H1 (cell line): ENCODE measurements at regions not wholly inside any gene's neighbourhood (a gene's known extent, or its start where the extent isn't known, plus 50 kb on each side); places are given as distances from the start of the nearest gene placed in this dataset.

Source experiments
- CTCF ChIA-PET: fragments of 300-600 bp; sonication (Branson Sonifier 250); formaldehyde crosslinking; loops from one replicate; lab custom pipeline; 2021; ENCODE audit not compliant: partially characterized antibody; lab: Charles Lee
- POLR2A ChIA-PET: fragments of 300-600 bp; sonication (Branson Sonifier 250); formaldehyde crosslinking; loops from one replicate; lab custom pipeline; 2021; ENCODE audit warnings: inconsistent platforms; ENCODE audit not compliant: partially characterized antibody; lab: Charles Lee
- DNase-seq, 2 experiments: peaks; one replicate each; pipeline versions ENCODE4 v3.0.0 to v3.0.0-alpha.2; 2010 to 2022; ENCODE audit warnings: low spot score in 2 of 2, low read depth in 1 of 2, mixed read lengths in 1 of 2
- FAIRE-seq: peaks from 2 replicates; lab custom pipeline; 2011; peaks lifted over from hg19 to GRCh38; lab: Jason Lieb, UNC
- H2AFZ ChIP-seq: 2 replicates; pipeline ENCODE4 v1.8.1; 2012; ENCODE audit warnings: low read length, inconsistent platforms
- H2AK5ac ChIP-seq: 2 replicates; pipeline ENCODE4 v1.6.1; 2013; ENCODE audit warnings: low read depth, low read length
- H2BK120ac ChIP-seq: replicated peaks from 2 replicates; pipeline ENCODE3; 2013; ENCODE audit warnings: low read depth, low read length, inconsistent platforms
- H2BK12ac ChIP-seq: 2 replicates; pipeline ENCODE4 v1.6.1; 2013; ENCODE audit warnings: low read depth, low read length
- H2BK15ac ChIP-seq: 2 replicates; pipeline ENCODE4 v1.6.1; 2013; ENCODE audit warnings: low read length
- H2BK20ac ChIP-seq: 2 replicates; pipeline ENCODE4 v1.6.1; 2013; ENCODE audit warnings: low read length
- H2BK5ac ChIP-seq: 2 replicates; pipeline ENCODE4 v1.6.1; 2013; ENCODE audit warnings: low read depth, low read length
- H3K14ac ChIP-seq: 2 replicates; pipeline ENCODE4 v1.6.1; 2013; ENCODE audit warnings: inconsistent platforms; ENCODE audit not compliant: insufficient read length
- H3K18ac ChIP-seq: 2 replicates; pipeline ENCODE4 v1.6.1; 2013; ENCODE audit warnings: low read length; ENCODE audit errors: extremely low read depth
- H3K23ac ChIP-seq: 2 replicates; pipeline ENCODE4 v1.6.1; 2013; ENCODE audit warnings: inconsistent platforms; ENCODE audit not compliant: insufficient read length
- H3K23me2 ChIP-seq: 2 replicates; pipeline ENCODE4 v1.6.1; 2013; ENCODE audit warnings: low read depth, low read length
- H3K27ac ChIP-seq: 2 replicates; pipeline ENCODE4 v1.6.1; 2011; ENCODE audit warnings: low read depth, low read length, inconsistent platforms
- H3K27me3 ChIP-seq, 4 experiments: replicated peaks in 1 of 4; 1 replicate in 1 of 4; 2 replicates in 3 of 4; pipeline versions ENCODE4 v1.6.1 to v1.8.1; 2011 to 2013; ENCODE audit warnings: low read length in 3 of 4, mild to moderate bottlenecking in 3 of 4, inconsistent platforms in 2 of 4, mixed read lengths in 2 of 4, moderate library complexity in 1 of 4; ENCODE audit not compliant: control insufficient read depth in 3 of 4, insufficient read depth in 3 of 4; ENCODE audit errors: extremely low read depth in 1 of 4
- H3K36me3 ChIP-seq, 4 experiments: 2 replicates each; pipeline versions ENCODE4 v1.6.1 to v1.8.1; 2011 to 2013; ENCODE audit warnings: mild to moderate bottlenecking in 4 of 4, low read length in 3 of 4, moderate library complexity in 2 of 4, control low read depth in 1 of 4, inconsistent platforms in 1 of 4; ENCODE audit not compliant: insufficient read depth in 4 of 4, control insufficient read depth in 2 of 4
- H3K4ac ChIP-seq: replicated peaks from 2 replicates; pipeline ENCODE3; 2013; ENCODE audit warnings: low read length, low read depth, mixed read lengths, inconsistent platforms; ENCODE audit not compliant: insufficient read length
- H3K4me1 ChIP-seq, 4 experiments: replicated peaks in 1 of 4; 1 replicate in 1 of 4; 2 replicates in 3 of 4; pipeline versions ENCODE4 v1.6.1 to v1.8.1; 2011 to 2013; ENCODE audit warnings: low read length in 3 of 4, inconsistent platforms in 2 of 4, mixed read lengths in 1 of 4; ENCODE audit not compliant: insufficient read depth in 4 of 4, control insufficient read depth in 3 of 4
- H3K4me2 ChIP-seq, 2 experiments: 2 replicates each; pipeline versions ENCODE4 v1.6.1 to v1.8.1; 2011 to 2013; ENCODE audit warnings: low read depth in 2 of 2, low read length in 2 of 2, control low read depth in 1 of 2, inconsistent platforms in 1 of 2, mild to moderate bottlenecking in 1 of 2; ENCODE audit not compliant: insufficient read depth in 1 of 2
- H3K4me3 ChIP-seq, 4 experiments: fragments of 200-600, 300-600 bp in 1 of 4; sonication (generic), shearing (Covaris generic), sonication (Bioruptor Twin) in 1 of 4; 2 replicates each; pipeline versions ENCODE4 v1.5.1 to v1.8.1; 2011 to 2016; ENCODE audit warnings: low read length in 4 of 4, low read depth in 3 of 4, control low read depth in 2 of 4, inconsistent platforms in 2 of 4, mild to moderate bottlenecking in 2 of 4, mixed read lengths in 1 of 4, moderate library complexity in 1 of 4; ENCODE audit not compliant: insufficient read depth in 2 of 4; ENCODE audit errors: extremely low read depth in 1 of 4
- H3K56ac ChIP-seq: replicated peaks from 2 replicates; pipeline ENCODE3; 2013; ENCODE audit warnings: low read depth, mild to moderate bottlenecking, mixed read lengths, low read length, inconsistent platforms; ENCODE audit not compliant: insufficient read length
- H3K79me1 ChIP-seq: 2 replicates; pipeline ENCODE4 v1.6.1; 2013; ENCODE audit warnings: low read depth, low read length, control low read depth
- H3K79me2 ChIP-seq, 2 experiments: 2 replicates each; pipeline versions ENCODE4 v1.6.1 to v1.8.1; 2012 to 2013; ENCODE audit warnings: low read length in 2 of 2, mild to moderate bottlenecking in 2 of 2, inconsistent platforms in 1 of 2; ENCODE audit not compliant: insufficient read depth in 2 of 2, control insufficient read depth in 1 of 2
- H3K9ac ChIP-seq, 4 experiments: replicated peaks in 1 of 4; 1 replicate in 1 of 4; 2 replicates in 3 of 4; pipeline versions ENCODE4 v1.6.1 to v1.8.1; 2011 to 2013; ENCODE audit warnings: low read depth in 3 of 4, low read length in 3 of 4, control low read depth in 2 of 4, mild to moderate bottlenecking in 2 of 4, moderate library complexity in 2 of 4, inconsistent platforms in 1 of 4; ENCODE audit errors: extremely low read depth in 1 of 4
- H3K9me3 ChIP-seq, 2 experiments: 2 replicates each; pipeline versions ENCODE4 v1.6.1 to v1.8.1; 2012 to 2013; ENCODE audit warnings: mild to moderate bottlenecking in 2 of 2, moderate library complexity in 2 of 2, control low read depth in 1 of 2, inconsistent platforms in 1 of 2, low read depth in 1 of 2, low read length in 1 of 2, mixed read lengths in 1 of 2; ENCODE audit not compliant: insufficient read depth in 2 of 2
- H4K20me1 ChIP-seq, 2 experiments: replicated peaks in 1 of 2; 2 replicates each; pipeline versions ENCODE3 to v1.8.1; 2011 to 2013; ENCODE audit warnings: inconsistent platforms in 2 of 2, low read length in 2 of 2, mild to moderate bottlenecking in 1 of 2; ENCODE audit not compliant: insufficient read depth in 2 of 2, control insufficient read depth in 1 of 2
- H4K5ac ChIP-seq: 2 replicates; pipeline ENCODE4 v1.6.1; 2013; ENCODE audit warnings: low read length, low read depth, mixed read lengths, inconsistent platforms; ENCODE audit not compliant: insufficient read length
- H4K8ac ChIP-seq: 2 replicates; pipeline ENCODE4 v1.8.0; 2013; ENCODE audit warnings: mild to moderate bottlenecking, moderate library complexity, low read length, inconsistent platforms; ENCODE audit not compliant: insufficient read depth; ENCODE audit errors: extremely low read depth
- H4K91ac ChIP-seq: replicated peaks from 2 replicates; pipeline ENCODE3; 2013; ENCODE audit warnings: low read length, mixed read lengths, inconsistent platforms; ENCODE audit not compliant: insufficient read length
- ATF2 ChIP-seq: IDR thresholded peaks from 2 replicates; pipeline ENCODE4 v1.6.1; 2012; ENCODE audit warnings: low read length, inconsistent platforms
- CBX8 ChIP-seq: fragments of 300-800, 300-1000 bp; sonication (generic); IDR thresholded peaks from 2 replicates; pipeline ENCODE4 v1.7.1; 2016; ENCODE audit warnings: low read depth, low read length, borderline replicate concordance
- E2F6 ChIP-seq: IDR thresholded peaks from 2 replicates; pipeline ENCODE4 v1.6.1; 2012; ENCODE audit warnings: inconsistent platforms
- EGR1 ChIP-seq: IDR thresholded peaks from 2 replicates; pipeline ENCODE4 v1.6.1; 2011; ENCODE audit warnings: low read depth, low read length, borderline replicate concordance
- EZH2 ChIP-seq: fragments of 200-600 bp; sonication (generic); IDR thresholded peaks from 2 replicates; pipeline ENCODE4 v1.7.1; 2012; ENCODE audit warnings: low read depth, mild to moderate bottlenecking, moderate library complexity, low read length, inconsistent platforms; ENCODE audit not compliant: severe bottlenecking
- MAFK ChIP-seq: IDR thresholded peaks from 2 replicates; pipeline ENCODE4 v1.6.1; 2012; ENCODE audit warnings: low read depth, mild to moderate bottlenecking, improper control_type of control experiment, low read length
- POU5F1 ChIP-seq: IDR thresholded peaks from 2 replicates; pipeline ENCODE4 v1.6.1; 2011; ENCODE audit warnings: low read depth, mild to moderate bottlenecking, low read length, moderate library complexity
- RBBP5 ChIP-seq: IDR thresholded peaks from 2 replicates; pipeline ENCODE4 v1.7.1; 2012; ENCODE audit warnings: low read depth, mild to moderate bottlenecking, inconsistent platforms, low read length, moderate library complexity, borderline replicate concordance
- SIN3A ChIP-seq, 2 experiments: IDR thresholded peaks in 1 of 2; conservative IDR thresholded peaks in 1 of 2; 2 replicates each; pipeline ENCODE4 v1.6.1; 2011 to 2012; ENCODE audit warnings: low read length in 2 of 2, improper control_type of control experiment in 1 of 2, low read depth in 1 of 2, mild to moderate bottlenecking in 1 of 2
- SIRT6 ChIP-seq: IDR thresholded peaks from one replicate; pipeline ENCODE4 v1.7.1; 2012; ENCODE audit warnings: low read length, inconsistent platforms
- SP4 ChIP-seq: IDR thresholded peaks from 2 replicates; pipeline ENCODE4 v1.6.1; 2012; ENCODE audit warnings: low read length, inconsistent platforms
- SUZ12 ChIP-seq: fragments of 200-600 bp; sonication (generic); IDR thresholded peaks from 2 replicates; pipeline ENCODE4 v1.6.1; 2012; ENCODE audit warnings: mild to moderate bottlenecking, inconsistent platforms, low read length, moderate library complexity, mixed read lengths
- TCF12 ChIP-seq: IDR thresholded peaks from 2 replicates; pipeline ENCODE4 v1.6.1; 2011; ENCODE audit warnings: low read depth, mild to moderate bottlenecking, low read length
- WGBS, 2 experiments: shearing (Covaris generic) in 1 of 2; methylation state at CpG; one replicate each; pipeline versions ENCODE4 v1.1.6 to v1.1.7; 2013 to 2015; ENCODE audit warnings: low lambda C conversion rate in 2 of 2, mixed read lengths in 2 of 2, inconsistent platforms in 1 of 2, low coverage in 1 of 2, missing lambda C conversion rate in 1 of 2; ENCODE audit not compliant: insufficient replicate concordance in 2 of 2, insufficient coverage in 1 of 2, insufficient read length in 1 of 2; ENCODE audit errors: extremely low coverage in 1 of 2, missing lambda C conversion rate in 1 of 2; 5-methylcytosine and 5-hydroxymethylcytosine counted together

GRCh38 chr18:65526099-65526498 lies 224.7 kb upstream of the CDH7 start:
- no peak for DNase-seq
- Histone ChIP-seq H3K56ac (no peak overlapping the region), H3K4me1 (no peaks in the 10 kb centered on the region), H2AK5ac (no peak overlapping the region), H4K5ac (no peak overlapping the region), H2BK15ac (no peak overlapping the region), H3K4me2 (no peak overlapping the region), H2BK12ac (no peak overlapping the region), H3K27ac (no peak overlapping the region), H2BK20ac (no peak overlapping the region), H3K18ac (no peak overlapping the region), H3K36me3 (no peaks in the 10 kb centered on the region), H3K23me2 (no peaks in the 10 kb centered on the region), H3K9me3 (no peaks in the 10 kb centered on the region), H3K9ac (no peak overlapping the region), H2BK120ac (no peak overlapping the region), H4K8ac (no peak overlapping the region), H3K79me1 (no peaks in the 10 kb centered on the region), H3K14ac (no peak overlapping the region), H2BK5ac (no peak overlapping the region), H3K27me3 (no peaks in the 10 kb centered on the region), H3K79me2 (no peaks in the 10 kb centered on the region), H4K20me1 (no peaks in the 10 kb centered on the region), H3K4ac (no peak overlapping the region), H2AFZ (no peak overlapping the region), H3K23ac (no peak overlapping the region), H4K91ac (no peak overlapping the region), H3K4me3 (no peak overlapping the region)
- POLR2A ChIA-PET = no interaction called here
- CTCF ChIA-PET = no interaction called here
- no peak for FAIRE-seq
- 95% methylated on average over 1 of the region's 1 CpG; no CpG with 5 or more reads in 1 of the 2 experiments for WGBS, 2 experiments
- no peak for TF ChIP-seq SIN3A (conservative IDR thresholded peaks at IDR 0.05 in 1 of 2, IDR thresholded peaks at IDR 0.05 in 1 of 2; ENCODE audit: low read depth in 1 of 2, low read length in 2 of 2)
- TF ChIP-seq E2F6 = no peak
- no peak for TF ChIP-seq EZH2
- TF ChIP-seq MAFK = no peak
- TF ChIP-seq POU5F1 = no peak
- no peak for TF ChIP-seq RBBP5
- no peak for TF ChIP-seq EGR1
- no peak for TF ChIP-seq SUZ12
- TF ChIP-seq CBX8 = no peak
- no peak for TF ChIP-seq TCF12
- no peak for TF ChIP-seq ATF2
- no peak for TF ChIP-seq SIRT6
- TF ChIP-seq SP4 = no peak
